ENCODE measurements at regions not wholly inside any gene's neighbourhood (a gene's known extent, or its start where the extent isn't known, plus 50 kb on each side); places are given as distances from the start of the nearest gene placed in this dataset.

- ATAC-seq: no peak
- no peak for TF ChIP-seq ESRRG (CRISPR knock-in tag; IDR thresholded peaks at IDR 0.05)
- no peak for TF ChIP-seq BACH2 (CRISPR knock-in tag; IDR thresholded peaks at IDR 0.05; ENCODE audit: borderline replicate concordance)
- TF ChIP-seq ARNTL (CRISPR knock-in tag; IDR thresholded peaks at IDR 0.05; ENCODE audit: borderline replicate concordance, low read depth): no peak
- TF ChIP-seq GLIS3 (CRISPR knock-in tag; IDR thresholded peaks at IDR 0.05): no peak
- TF ChIP-seq ZNF70 (CRISPR knock-in tag; IDR thresholded peaks at IDR 0.05): no peak
- TF ChIP-seq SNAI2 (CRISPR knock-in tag; IDR thresholded peaks at IDR 0.05): no peak
- TF ChIP-seq ISL1 (CRISPR knock-in tag; IDR thresholded peaks at IDR 0.05): no peak
- no peak for TF ChIP-seq CSDC2 (CRISPR knock-in tag; IDR thresholded peaks at IDR 0.05)
- TF ChIP-seq OSR1 (CRISPR knock-in tag; IDR thresholded peaks at IDR 0.05): no peak
- no peak for TF ChIP-seq POU6F1 (CRISPR knock-in tag; IDR thresholded peaks at IDR 0.05; ENCODE audit: borderline replicate concordance, low read depth)
- no peak for TF ChIP-seq ZNF565 (CRISPR knock-in tag; conservative IDR thresholded peaks at IDR 0.05; ENCODE audit: low read depth)
- TF ChIP-seq CSRNP3 (CRISPR knock-in tag; IDR thresholded peaks at IDR 0.05): no peak
These were observed 69.2 kb upstream of the OSBPL8 start for GRCh38 chr12:76628745-76629144.

GRCh38 chr12:76631741-76632140, 72.2 kb upstream of the OSBPL8 start:
- TF ChIP-seq SNAI2 (CRISPR knock-in tag; IDR thresholded peaks at IDR 0.05) (no peak), TSHZ2 (CRISPR knock-in tag; IDR thresholded peaks at IDR 0.05) (no peak), ZNF565 (CRISPR knock-in tag; conservative IDR thresholded peaks at IDR 0.05; ENCODE audit: low read depth) (no peak), ZC3H10 (CRISPR knock-in tag; IDR thresholded peaks at IDR 0.05) (no peak), RARB (CRISPR knock-in tag; IDR thresholded peaks at IDR 0.05) (no peak)
- no peak for ATAC-seq

GRCh38 chr12:76633415-76633814, 73.8 kb upstream of the OSBPL8 start:
- TF ChIP-seq PPARA (CRISPR knock-in tag; IDR thresholded peaks at IDR 0.05; ENCODE audit: borderline replicate concordance): no peak
- no peak for TF ChIP-seq TCF4 (CRISPR knock-in tag; IDR thresholded peaks at IDR 0.05; ENCODE audit: borderline replicate concordance)
- TF ChIP-seq POU6F1 (CRISPR knock-in tag; IDR thresholded peaks at IDR 0.05; ENCODE audit: borderline replicate concordance, low read depth): no peak
- TF ChIP-seq RARB (CRISPR knock-in tag; IDR thresholded peaks at IDR 0.05): no peak
- TF ChIP-seq TOX (CRISPR knock-in tag; IDR thresholded peaks at IDR 0.05; ENCODE audit: borderline replicate concordance): no peak
- TF ChIP-seq CSRNP3 (CRISPR knock-in tag; IDR thresholded peaks at IDR 0.05): no peak
- no peak for TF ChIP-seq TSHZ2 (CRISPR knock-in tag; IDR thresholded peaks at IDR 0.05)
- no peak for ATAC-seq
